Activated B cell treated with CpG ODN at 0.5 μM for 24 hours (primary cell): ENCODE measurements at regions not wholly inside any gene's neighbourhood (a gene's known extent, or its start where the extent isn't known, plus 50 kb on each side); places are given as distances from the start of the nearest gene placed in this dataset.

Source experiments
- ATAC-seq: fragments of 200-7000 bp; cut with Tn5 transposase; one replicate; pipeline ENCODE4 v1.10.0; 2021; ENCODE audit warnings: low read depth, mild to moderate bottlenecking, moderate library complexity
- CTCF ChIA-PET: fragments of 350-600 bp; sonication (Branson Sonifier 250); formaldehyde crosslinking; loops from one replicate; lab custom pipeline; 2021; ENCODE audit warnings: antibody characterized with exemption; lab: Charles Lee
- POLR2A ChIA-PET: fragments of 350-600 bp; sonication (Branson Sonifier 250); formaldehyde crosslinking; loops from one replicate; lab custom pipeline; 2021; ENCODE audit warnings: antibody characterized with exemption; lab: Charles Lee
- DNase-seq: peaks from one replicate; pipeline ENCODE4 v3.0.0; 2022
- H3K27ac Mint-ChIP-seq: one replicate; pipeline ENCODE4 v1.8.0; 2020; ENCODE audit warnings: mixed read lengths
- H3K27me3 Mint-ChIP-seq: one replicate; pipeline ENCODE4 v1.8.0; 2021; ENCODE audit warnings: mixed read lengths
- H3K36me3 Mint-ChIP-seq: one replicate; pipeline ENCODE4 v1.8.0; 2021; ENCODE audit warnings: low read depth, mixed read lengths
- H3K4me1 Mint-ChIP-seq: one replicate; pipeline ENCODE4 v1.8.0; 2021; ENCODE audit warnings: mixed read lengths
- H3K4me3 Mint-ChIP-seq: one replicate; pipeline ENCODE4 v1.8.0; 2020; ENCODE audit warnings: mild to moderate bottlenecking, mixed read lengths
- H3K9me3 Mint-ChIP-seq: one replicate; pipeline ENCODE4 v1.8.0; 2020; ENCODE audit warnings: mixed read lengths
- CTCF ChIP-seq: fragments of 200-600 bp; IDR thresholded peaks from one replicate; pipeline ENCODE4 v1.8.0; 2022; ENCODE audit warnings: antibody characterized with exemption, mild to moderate bottlenecking
- intact Hi-C: fragments of 100-400 bp; cut with micrococcal nuclease; formaldehyde crosslinking; loops from one replicate; pipeline ENCODE4 v1.15.1; 2024

- CTCF ChIA-PET, result no interaction called here
- intact Hi-C loops, result no loop called here
- no peaks in the 10 kb centered on the region for H3K9me3 Mint-ChIP-seq
- peaks cover 8% of the 10 kb centered on the region for H3K4me1 Mint-ChIP-seq
- DNase-seq (no peak), ATAC-seq (no peak)
- H3K36me3 Mint-ChIP-seq, result no peaks in the 10 kb centered on the region
- TF ChIP-seq CTCF, result no peak
- H3K27me3 Mint-ChIP-seq, result peaks cover 40% of the 10 kb centered on the region
- POLR2A ChIA-PET, result no interaction called here
- H3K4me3 Mint-ChIP-seq, result no peak overlapping the region
- no peak overlapping the region for H3K27ac Mint-ChIP-seq
Observed at GRCh38 chr1:212518188-212519054, 85.7 kb downstream of the NENF start.

- intact Hi-C loops, result no loop called here
- no peak for DNase-seq
- Mint-ChIP-seq H3K4me3 (no peak overlapping the region), H3K27ac (no peak overlapping the region), H3K9me3 (no peaks in the 10 kb centered on the region), H3K4me1 (peaks cover 4% of the 10 kb centered on the region), H3K27me3 (peaks cover 34% of the 10 kb centered on the region), H3K36me3 (no peaks in the 10 kb centered on the region)
- ATAC-seq, result no peak
- CTCF ChIA-PET, result no interaction called here
- TF ChIP-seq CTCF, result no peak
- POLR2A ChIA-PET, result no interaction called here
Observed at GRCh38 chr1:212519131-212519530, 86.4 kb downstream of the NENF start.

GRCh38 chr1:212520299-212520698, 87.6 kb downstream of the NENF start:
- Mint-ChIP-seq H3K9me3 (no peaks in the 10 kb centered on the region), H3K4me1 (peaks cover under 1% of the 10 kb centered on the region), H3K36me3 (no peaks in the 10 kb centered on the region), H3K27ac (no peak overlapping the region), H3K27me3 (peaks cover 32% of the 10 kb centered on the region), H3K4me3 (no peak overlapping the region)
- ChIA-PET POLR2A (no interaction called here), CTCF (no interaction called here)
- TF ChIP-seq CTCF, result no peak
- ATAC-seq, result no peak
- no peak for DNase-seq
- intact Hi-C loops, result no loop called here

GRCh38 chr1:212520746-212521145, 87.8 kb upstream of the ATF3 start:
- DNase-seq (no peak), ATAC-seq (no peak)
- CTCF ChIA-PET, result no interaction called here
- POLR2A ChIA-PET, result no interaction called here
- intact Hi-C loops, result no loop called here
- no peaks in the 10 kb centered on the region for H3K36me3 Mint-ChIP-seq
- no peak for TF ChIP-seq CTCF
- H3K9me3 Mint-ChIP-seq, result no peaks in the 10 kb centered on the region
- H3K27ac Mint-ChIP-seq, result no peak overlapping the region
- H3K27me3 Mint-ChIP-seq, result peaks cover 28% of the 10 kb centered on the region
- no peak overlapping the region for H3K4me3 Mint-ChIP-seq
- H3K4me1 Mint-ChIP-seq, result no peaks in the 10 kb centered on the region

GRCh38 chr1:212525479-212526110, 83.0 kb upstream of the ATF3 start:
- H3K36me3 Mint-ChIP-seq, result no peaks in the 10 kb centered on the region
- intact Hi-C loops, result no loop called here
- no peak overlapping the region for H3K27ac Mint-ChIP-seq
- H3K9me3 Mint-ChIP-seq, result no peaks in the 10 kb centered on the region
- no peak for TF ChIP-seq CTCF
- H3K4me1 Mint-ChIP-seq, result no peaks in the 10 kb centered on the region
- no peak overlapping the region for H3K4me3 Mint-ChIP-seq
- DNase-seq (no peak), ATAC-seq (no peak)
- ChIA-PET POLR2A (no interaction called here), CTCF (interaction anchor here (1.0 to 1.6 kb wide), 2 partner anchors 15 to 46 kb away, joined by 4 read pairs; no protein-coding TSS in a partner anchor)
- H3K27me3 Mint-ChIP-seq, result peaks cover 12% of the 10 kb centered on the region
